ENCODE measurements at regions not wholly inside any gene's neighbourhood (a gene's known extent, or its start where the extent isn't known, plus 50 kb on each side); places are given as distances from the start of the nearest gene placed in this dataset.

DNA sequence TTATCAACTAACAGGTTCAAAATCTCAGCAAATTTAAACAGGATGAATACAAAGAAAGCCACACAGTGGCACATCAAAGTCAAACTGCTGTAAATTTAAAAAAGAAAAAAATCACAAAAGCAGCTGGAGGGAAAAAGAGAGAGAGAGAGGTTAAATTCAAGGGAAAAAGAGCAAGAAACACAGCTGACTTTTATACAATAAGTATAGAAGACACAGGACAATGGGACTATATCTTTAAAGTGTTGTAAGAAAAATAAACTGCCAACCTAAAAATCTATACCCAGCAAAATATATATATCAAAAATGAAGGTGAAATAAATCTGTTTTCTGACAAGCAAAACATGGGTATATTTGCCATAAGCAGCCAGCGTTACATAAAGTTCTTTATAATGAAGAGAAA lies 261.5 kb downstream of the TLE1 start:
- TF ChIP-seq, protein P1, sequence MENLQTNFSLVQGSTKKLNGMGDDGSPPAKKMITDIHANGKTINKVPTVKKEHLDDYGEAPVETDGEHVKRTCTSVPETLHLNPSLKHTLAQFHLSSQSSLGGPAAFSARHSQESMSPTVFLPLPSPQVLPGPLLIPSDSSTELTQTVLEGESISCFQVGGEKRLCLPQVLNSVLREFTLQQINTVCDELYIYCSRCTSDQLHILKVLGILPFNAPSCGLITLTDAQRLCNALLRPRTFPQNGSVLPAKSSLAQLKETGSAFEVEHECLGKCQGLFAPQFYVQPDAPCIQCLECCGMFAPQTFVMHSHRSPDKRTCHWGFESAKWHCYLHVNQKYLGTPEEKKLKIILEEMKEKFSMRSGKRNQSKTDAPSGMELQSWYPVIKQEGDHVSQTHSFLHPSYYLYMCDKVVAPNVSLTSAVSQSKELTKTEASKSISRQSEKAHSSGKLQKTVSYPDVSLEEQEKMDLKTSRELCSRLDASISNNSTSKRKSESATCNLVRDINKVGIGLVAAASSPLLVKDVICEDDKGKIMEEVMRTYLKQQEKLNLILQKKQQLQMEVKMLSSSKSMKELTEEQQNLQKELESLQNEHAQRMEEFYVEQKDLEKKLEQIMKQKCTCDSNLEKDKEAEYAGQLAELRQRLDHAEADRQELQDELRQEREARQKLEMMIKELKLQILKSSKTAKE (IDR thresholded peaks at IDR 0.05; ENCODE audit: low read depth, poor library complexity, severe bottlenecking): no peak
- TF ChIP-seq, protein P2, sequence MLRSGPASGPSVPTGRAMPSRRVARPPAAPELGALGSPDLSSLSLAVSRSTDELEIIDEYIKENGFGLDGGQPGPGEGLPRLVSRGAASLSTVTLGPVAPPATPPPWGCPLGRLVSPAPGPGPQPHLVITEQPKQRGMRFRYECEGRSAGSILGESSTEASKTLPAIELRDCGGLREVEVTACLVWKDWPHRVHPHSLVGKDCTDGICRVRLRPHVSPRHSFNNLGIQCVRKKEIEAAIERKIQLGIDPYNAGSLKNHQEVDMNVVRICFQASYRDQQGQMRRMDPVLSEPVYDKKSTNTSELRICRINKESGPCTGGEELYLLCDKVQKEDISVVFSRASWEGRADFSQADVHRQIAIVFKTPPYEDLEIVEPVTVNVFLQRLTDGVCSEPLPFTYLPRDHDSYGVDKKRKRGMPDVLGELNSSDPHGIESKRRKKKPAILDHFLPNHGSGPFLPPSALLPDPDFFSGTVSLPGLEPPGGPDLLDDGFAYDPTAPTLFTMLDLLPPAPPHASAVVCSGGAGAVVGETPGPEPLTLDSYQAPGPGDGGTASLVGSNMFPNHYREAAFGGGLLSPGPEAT (IDR thresholded peaks at IDR 0.05; ENCODE audit: low read depth): no peak
- TF ChIP-seq POU2F2 (IDR thresholded peaks at IDR 0.05; ENCODE audit: borderline replicate concordance, low read depth, low read length): no peak
- H3K27ac ChIP-seq (ENCODE audit: control insufficient read depth, insufficient read depth): no peak overlapping the region
- H3K9me3 ChIP-seq (replicated peaks; ENCODE audit: control insufficient read depth, insufficient read depth, low read length): no peaks in the 10 kb centered on the region
- 80% methylated on average over 1 of the region's 1 CpG for WGBS (ENCODE audit: insufficient coverage, insufficient replicate concordance, low lambda C conversion rate, missing lambda C conversion rate)
- ChIA-PET SMC1A (ENCODE audit: uncharacterized antibody, unreplicated experiment) (no interaction called here), POLR2A (interaction anchor here (0.7 kb wide), 1 partner anchor 32 kb away, joined by 3 read pairs; no protein-coding TSS in a partner anchor), RAD21 (ENCODE audit: unreplicated experiment) (no interaction called here), CTCF (no interaction called here)
- no peak overlapping the region for H3K4me3 ChIP-seq
- ATAC-seq (no peak), DNase-seq (ENCODE audit: low read depth, low spot score) (no peak), FAIRE-seq (no peak)
- no peaks in the 10 kb centered on the region for H3K27me3 ChIP-seq (replicated peaks in 1 of 2; ENCODE audit: control insufficient read depth in 2 of 2, insufficient read depth in 2 of 2, low read length in 1 of 2)
- no TSS peak for BruUV-seq (replicated peaks)
- H4K20me1 ChIP-seq (ENCODE audit: control insufficient read depth, insufficient read depth): no peaks in the 10 kb centered on the region
- no peak overlapping the region for H3K9ac ChIP-seq (ENCODE audit: control insufficient read depth, insufficient read depth, low read length)
- H2AFZ ChIP-seq (ENCODE audit: control insufficient read depth, low read depth, low read length): no peak overlapping the region
- H3K4me2 ChIP-seq (ENCODE audit: control insufficient read depth, insufficient read depth): no peak overlapping the region
- in situ Hi-C loops (cut with MboI): no loop called here
- intact Hi-C loops (cut with micrococcal nuclease; ENCODE audit: unreplicated experiment): no loop called here
- H3K36me3 ChIP-seq (ENCODE audit: control insufficient read depth in 2 of 2, insufficient read depth in 2 of 2, low read length in 1 of 2): no peaks in the 10 kb centered on the region
- H3K4me1 ChIP-seq (ENCODE audit: control insufficient read depth, insufficient read depth, low read length): no peaks in the 10 kb centered on the region
- no peaks in the 10 kb centered on the region for H3K79me2 ChIP-seq (ENCODE audit: control insufficient read depth, insufficient read depth, low read length)

DNA sequence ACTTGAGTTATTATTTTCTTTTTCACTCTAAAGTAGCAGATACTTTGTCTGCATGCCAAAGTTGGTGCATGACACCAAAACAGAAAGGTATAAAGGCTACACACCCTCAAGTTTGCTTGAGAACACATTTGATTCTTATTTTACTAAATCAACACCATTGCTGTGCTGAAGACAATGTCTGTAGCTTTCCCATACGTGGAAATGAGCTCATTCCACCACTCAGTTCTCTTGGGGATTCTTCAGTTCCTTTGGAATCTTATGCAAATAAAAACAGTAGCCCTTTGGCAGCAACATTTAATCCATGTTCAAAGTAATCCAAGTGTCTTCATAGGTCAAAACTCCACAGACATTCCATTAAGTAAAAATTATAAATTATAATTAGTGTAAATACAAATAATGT lies 264.9 kb downstream of the TLE1 start:
- no peaks in the 10 kb centered on the region for H3K9me3 ChIP-seq (replicated peaks; ENCODE audit: control insufficient read depth, insufficient read depth, low read length)
- H3K27me3 ChIP-seq (replicated peaks in 1 of 2; ENCODE audit: control insufficient read depth in 2 of 2, insufficient read depth in 2 of 2, low read length in 1 of 2): no peaks in the 10 kb centered on the region
- no peak overlapping the region for H3K9ac ChIP-seq (ENCODE audit: control insufficient read depth, insufficient read depth, low read length)
- H3K36me3 ChIP-seq (ENCODE audit: control insufficient read depth in 2 of 2, insufficient read depth in 2 of 2, low read length in 1 of 2): no peaks in the 10 kb centered on the region
- no TSS peak for BruUV-seq (replicated peaks)
- in situ Hi-C loops (cut with MboI): no loop called here
- no peak overlapping the region for H3K27ac ChIP-seq (ENCODE audit: control insufficient read depth, insufficient read depth)
- no peak overlapping the region for H3K4me2 ChIP-seq (ENCODE audit: control insufficient read depth, insufficient read depth)
- no peak overlapping the region for H3K4me3 ChIP-seq
- FAIRE-seq (no peak), DNase-seq (ENCODE audit: low read depth, low spot score) (no peak), ATAC-seq (no peak)
- WGBS (ENCODE audit: insufficient coverage, insufficient replicate concordance, low lambda C conversion rate, missing lambda C conversion rate): 0% methylated on average over 1 of the region's 1 CpG
- no peaks in the 10 kb centered on the region for H3K79me2 ChIP-seq (ENCODE audit: control insufficient read depth, insufficient read depth, low read length)
- ChIA-PET SMC1A (ENCODE audit: uncharacterized antibody, unreplicated experiment) (no interaction called here), CTCF (no interaction called here), POLR2A (no interaction called here), RAD21 (ENCODE audit: unreplicated experiment) (no interaction called here)
- H2AFZ ChIP-seq (ENCODE audit: control insufficient read depth, low read depth, low read length): no peak overlapping the region
- H4K20me1 ChIP-seq (ENCODE audit: control insufficient read depth, insufficient read depth): no peaks in the 10 kb centered on the region
- intact Hi-C loops (cut with micrococcal nuclease; ENCODE audit: unreplicated experiment): no loop called here
- no peaks in the 10 kb centered on the region for H3K4me1 ChIP-seq (ENCODE audit: control insufficient read depth, insufficient read depth, low read length)
- TF ChIP-seq, protein P3, sequence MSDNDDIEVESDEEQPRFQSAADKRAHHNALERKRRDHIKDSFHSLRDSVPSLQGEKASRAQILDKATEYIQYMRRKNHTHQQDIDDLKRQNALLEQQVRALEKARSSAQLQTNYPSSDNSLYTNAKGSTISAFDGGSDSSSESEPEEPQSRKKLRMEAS (IDR thresholded peaks at IDR 0.05; ENCODE audit: low read depth, low read length): no peak
- TF ChIP-seq, protein P4, sequence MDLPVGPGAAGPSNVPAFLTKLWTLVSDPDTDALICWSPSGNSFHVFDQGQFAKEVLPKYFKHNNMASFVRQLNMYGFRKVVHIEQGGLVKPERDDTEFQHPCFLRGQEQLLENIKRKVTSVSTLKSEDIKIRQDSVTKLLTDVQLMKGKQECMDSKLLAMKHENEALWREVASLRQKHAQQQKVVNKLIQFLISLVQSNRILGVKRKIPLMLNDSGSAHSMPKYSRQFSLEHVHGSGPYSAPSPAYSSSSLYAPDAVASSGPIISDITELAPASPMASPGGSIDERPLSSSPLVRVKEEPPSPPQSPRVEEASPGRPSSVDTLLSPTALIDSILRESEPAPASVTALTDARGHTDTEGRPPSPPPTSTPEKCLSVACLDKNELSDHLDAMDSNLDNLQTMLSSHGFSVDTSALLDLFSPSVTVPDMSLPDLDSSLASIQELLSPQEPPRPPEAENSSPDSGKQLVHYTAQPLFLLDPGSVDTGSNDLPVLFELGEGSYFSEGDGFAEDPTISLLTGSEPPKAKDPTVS (IDR thresholded peaks at IDR 0.05; ENCODE audit: low read depth, low read length): no peak
- TF ChIP-seq SREBF2 (IDR thresholded peaks at IDR 0.05; ENCODE audit: low read length) (no peak), ZNF217 (IDR thresholded peaks at IDR 0.05) (no peak), BACH1 (IDR thresholded peaks at IDR 0.05; ENCODE audit: borderline replicate concordance) (no peak), CBX5 (IDR thresholded peaks at IDR 0.05; ENCODE audit: low read depth) (no peak), CREB1 (IDR thresholded peaks at IDR 0.05; ENCODE audit: low read depth) (no peak)

Data from GM12878 (cell line).